HL-60/S4 treated with retinoic acid at 250 ng/mL for 4 days and 3 days (cell line): ENCODE measurements at regions not wholly inside any gene's neighbourhood (a gene's known extent, or its start where the extent isn't known, plus 50 kb on each side); places are given as distances from the start of the nearest gene placed in this dataset.

Source experiments
- in situ Hi-C: fragments of 300-500 bp; cut with MboI; formaldehyde crosslinking; loops from 2 replicates; pipeline ENCODE4 v1.7.0; 2022; ENCODE audit warnings: low sequenced_read_pairs

DNA sequence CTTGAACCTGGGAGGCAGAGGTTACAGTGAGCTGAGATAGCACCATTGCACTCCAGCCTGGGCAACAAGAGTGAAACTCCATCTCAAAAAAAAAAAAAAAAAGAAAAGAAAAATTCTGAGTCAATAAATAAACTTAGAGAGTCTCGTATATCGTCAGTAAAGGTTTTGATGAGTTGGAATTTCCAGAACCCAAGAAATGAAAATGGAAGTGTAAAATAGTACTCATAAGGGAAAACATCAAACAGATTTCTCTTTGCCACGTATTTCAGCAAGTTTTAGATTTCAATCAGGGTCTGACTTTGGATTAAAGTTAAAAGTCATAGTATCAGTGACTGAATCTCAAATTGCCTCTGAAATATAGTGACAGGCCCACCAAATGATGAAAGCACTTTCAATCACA, 71.4 kb upstream of the SPOPL start:
- in situ Hi-C loops: no loop called here

DNA sequence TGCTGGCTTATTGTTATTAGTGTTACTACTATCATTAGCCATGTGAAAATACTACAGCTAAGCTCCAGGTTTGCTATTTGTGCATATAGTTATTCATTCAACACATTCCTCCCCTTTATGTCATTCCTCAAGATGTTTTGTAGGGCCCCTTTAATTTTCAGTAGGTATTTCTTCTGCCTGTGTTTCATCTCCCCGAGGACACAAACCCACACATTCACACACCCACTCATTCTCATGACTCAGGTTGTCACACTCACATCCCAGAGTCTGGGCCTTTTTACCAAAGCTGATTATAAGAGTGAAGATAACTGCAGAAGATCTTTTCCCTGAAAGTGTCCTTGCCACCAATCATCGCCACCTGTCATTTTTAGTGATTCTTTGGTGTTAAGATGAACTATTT, 68.6 kb upstream of the SPOPL start:
- in situ Hi-C loops: no loop called here

DNA sequence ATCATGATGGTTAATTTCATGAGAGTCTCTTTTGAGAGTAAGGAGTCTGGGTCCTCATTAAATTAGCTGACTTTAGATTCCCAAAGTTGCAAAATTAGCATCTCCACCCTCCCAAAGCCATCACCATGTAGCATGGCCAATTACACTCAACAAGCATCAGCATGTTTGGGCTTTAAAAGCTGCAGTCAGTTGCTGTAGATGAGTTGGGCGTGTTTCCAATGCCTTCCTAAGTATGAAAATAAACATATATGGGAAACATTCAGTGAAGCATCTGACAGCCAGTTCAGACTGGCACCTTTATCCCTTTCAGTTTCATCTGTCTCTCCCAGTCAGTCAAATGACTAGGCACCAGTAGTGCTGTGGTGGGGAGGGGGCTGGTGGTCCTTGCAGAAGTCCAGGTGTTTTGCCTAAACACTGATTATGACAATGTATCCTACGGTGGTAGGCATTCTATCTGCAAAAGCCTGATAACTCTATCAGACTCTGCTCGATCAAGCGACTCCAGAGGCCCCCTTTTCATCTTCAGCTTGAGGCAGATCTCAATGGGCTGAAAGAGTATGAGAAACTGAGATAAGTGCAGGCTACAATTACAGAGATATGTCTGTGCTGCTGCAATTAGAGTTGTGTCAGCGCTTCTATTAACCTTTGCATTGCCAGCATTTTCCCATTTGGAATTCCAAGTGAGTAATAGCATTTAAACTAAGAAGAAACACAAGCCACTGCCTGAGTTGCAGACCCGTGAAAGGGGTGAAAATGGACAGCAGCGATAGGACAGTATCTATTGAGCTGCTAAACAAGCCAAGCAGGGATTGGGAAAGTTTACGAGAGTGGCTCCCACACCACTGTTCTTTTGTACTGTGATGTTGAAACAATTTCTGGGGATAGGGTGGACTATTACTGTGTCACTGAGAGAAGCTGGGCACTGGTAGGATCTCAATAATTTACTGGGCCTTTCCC, 67.3 kb upstream of the SPOPL start:
- in situ Hi-C loops: no loop called here

DNA sequence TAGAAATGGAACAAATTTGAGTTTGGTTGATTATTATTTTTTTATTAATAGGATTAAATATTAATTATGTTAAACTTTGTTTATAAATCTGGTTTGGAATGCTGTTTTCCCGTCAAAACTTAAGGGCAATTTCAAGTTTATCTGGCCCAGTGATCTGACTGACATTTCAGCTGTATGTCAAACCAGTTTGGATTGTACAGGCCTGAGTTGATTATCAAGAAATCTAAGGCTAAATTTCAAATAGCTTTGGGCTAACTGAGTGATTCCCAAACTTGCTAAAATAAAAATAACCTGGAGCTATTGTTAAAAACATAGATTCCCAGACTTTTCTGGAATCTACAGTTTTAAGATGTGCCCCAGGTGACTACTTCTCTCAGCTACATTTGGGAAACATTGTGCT, 65.9 kb upstream of the SPOPL start:
- in situ Hi-C loops: no loop called here

DNA sequence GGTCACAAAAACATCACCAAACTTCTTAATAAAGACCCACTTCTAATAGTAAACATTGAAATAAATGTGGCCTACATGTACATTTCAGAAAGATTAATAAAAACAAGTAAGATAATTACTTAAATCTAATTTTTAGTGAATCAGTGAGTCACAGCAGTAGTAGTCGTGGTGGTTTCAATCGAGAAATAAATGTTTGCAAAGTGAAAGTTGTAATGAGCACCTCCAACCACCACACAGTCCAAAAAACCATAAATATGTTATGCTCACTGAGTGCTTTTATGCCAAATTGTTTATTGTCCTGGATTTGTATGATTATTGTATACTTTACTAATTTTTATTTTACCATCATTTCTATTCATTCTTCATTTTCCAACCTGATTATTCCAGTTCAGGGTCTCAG, 61.8 kb upstream of the SPOPL start:
- in situ Hi-C loops: no loop called here

DNA sequence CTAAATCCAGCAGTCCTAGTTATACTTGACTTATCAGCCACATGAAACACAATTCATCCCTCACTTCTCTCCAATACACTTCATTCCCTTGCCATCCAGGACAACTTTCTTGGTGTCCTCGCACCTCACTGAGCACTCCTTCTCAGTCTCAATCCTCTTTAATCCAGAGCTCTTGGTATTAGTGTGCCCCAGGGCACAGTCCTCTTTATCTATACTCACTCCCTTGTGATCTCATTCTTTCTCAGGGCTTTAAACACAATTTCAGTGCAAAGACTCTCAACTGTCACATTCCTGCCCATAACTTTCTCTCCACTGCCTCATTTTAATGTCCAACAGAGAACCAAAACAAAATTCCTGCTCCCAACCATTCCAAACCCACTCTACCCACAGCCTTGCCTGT, 60.8 kb upstream of the SPOPL start:
- in situ Hi-C loops: no loop called here

DNA sequence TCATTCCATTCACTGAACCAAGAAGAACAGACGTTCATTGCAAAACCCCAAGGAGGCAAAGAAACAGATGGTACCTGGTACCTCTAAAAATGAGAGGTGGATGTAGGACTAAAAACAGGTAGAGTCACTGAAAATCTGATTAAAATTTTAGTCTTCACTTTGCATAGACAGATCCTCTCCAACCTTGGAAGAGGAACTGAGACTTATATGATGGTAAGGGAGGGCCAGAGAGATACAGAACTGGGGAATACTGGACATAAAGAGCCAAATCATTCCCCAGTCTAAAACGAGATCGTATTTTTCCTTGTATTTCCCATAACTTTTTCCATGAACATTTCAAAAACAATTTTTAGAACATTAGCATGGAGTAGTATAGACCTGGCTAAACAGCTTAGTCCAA, 59.7 kb upstream of the SPOPL start:
- in situ Hi-C loops: no loop called here

DNA sequence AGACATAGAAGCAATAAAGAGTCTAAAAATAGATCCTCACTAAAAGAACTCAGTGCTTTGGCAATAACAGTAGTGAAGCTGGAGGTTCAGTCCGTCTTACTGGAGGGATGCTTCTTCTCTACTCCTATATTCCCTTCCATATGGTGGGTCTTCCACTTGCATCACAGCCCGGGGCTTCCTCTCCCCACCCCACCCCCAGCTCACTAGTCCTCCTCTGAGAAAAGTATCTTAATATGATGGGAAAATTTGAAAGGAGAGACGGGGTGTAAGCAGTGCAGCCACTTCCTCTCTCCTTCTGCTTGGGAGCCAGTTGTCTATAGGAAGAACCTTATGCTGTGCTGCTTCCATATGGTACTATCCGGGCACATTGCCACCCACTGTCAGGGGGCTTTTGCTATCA, 57.2 kb upstream of the SPOPL start:
- in situ Hi-C loops: no loop called here

DNA sequence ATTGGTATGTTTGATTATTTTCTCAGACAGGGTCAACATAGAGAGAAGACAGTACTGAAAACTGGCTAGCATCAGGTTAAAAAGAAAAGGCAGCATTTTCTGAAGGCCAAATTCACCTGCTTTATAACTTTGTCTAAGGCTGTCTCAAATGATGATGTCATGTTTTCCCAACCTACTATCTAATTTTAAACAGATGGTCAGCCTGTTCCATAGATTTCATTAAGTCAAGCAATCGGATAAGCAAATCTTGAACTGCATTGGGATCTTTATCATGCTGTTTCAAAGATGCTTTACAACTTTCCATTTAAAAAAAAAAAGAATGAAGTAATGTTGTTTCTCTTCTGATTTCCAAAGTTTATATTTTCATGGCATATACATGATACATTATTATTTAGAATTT, 56.3 kb upstream of the SPOPL start:
- in situ Hi-C loops: no loop called here

DNA sequence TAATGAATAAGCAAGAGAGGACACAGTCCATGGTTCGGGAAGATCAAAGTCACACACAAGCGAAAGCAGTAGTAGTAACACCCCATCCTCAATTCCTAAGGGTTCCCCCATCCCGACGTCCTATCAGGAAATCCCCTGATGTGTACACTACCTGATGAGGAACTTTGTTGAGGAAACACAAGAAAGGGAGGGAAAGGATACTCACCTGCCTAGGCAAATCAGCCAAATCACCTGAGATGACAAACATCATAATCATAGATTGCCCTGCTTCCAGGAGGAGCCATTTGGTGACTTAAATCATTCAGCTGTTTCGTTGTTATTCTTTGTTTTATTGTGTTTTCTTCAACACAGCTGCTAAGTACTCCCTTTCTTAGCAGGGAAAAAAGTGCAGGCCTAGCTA, 55.5 kb upstream of the SPOPL start:
- in situ Hi-C loops: no loop called here

DNA sequence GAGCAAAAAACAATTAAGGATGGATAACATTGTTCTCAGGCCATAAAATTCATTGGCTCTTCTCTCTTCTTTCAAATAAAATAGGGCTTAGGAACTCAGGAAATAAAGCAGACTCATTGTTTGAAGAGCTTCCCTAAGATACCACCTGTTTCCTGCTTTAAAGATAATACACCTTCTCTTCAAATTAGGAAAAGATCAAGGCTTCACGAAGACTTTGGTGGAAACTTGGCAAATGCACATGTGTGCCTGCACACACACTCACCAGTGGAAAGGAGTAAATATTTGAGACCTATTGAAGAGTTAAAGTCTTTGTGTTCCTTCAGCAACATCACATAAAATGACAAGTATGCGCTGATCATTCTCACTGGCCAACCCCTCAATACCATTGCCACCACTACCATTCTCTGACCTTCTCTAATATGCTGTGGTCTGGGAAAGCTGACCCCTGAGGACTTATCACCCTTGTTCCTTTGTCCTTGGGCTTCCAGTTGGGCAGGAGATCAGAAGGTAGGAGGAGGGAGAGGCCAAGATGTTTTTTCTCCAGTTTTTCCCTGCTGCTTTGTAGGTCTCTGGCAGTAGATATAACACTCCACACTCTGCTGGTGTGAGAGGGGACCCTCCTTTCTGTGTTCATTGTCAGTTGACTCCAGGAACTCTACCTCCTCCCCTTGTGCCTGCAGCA, 53.5 kb upstream of the SPOPL start:
- in situ Hi-C loops: no loop called here
